Erythroblast (primary cell): ENCODE measurements at regions not wholly inside any gene's neighbourhood (a gene's known extent, or its start where the extent isn't known, plus 50 kb on each side); places are given as distances from the start of the nearest gene placed in this dataset.

Experiments used
- GATA1 ChIP-seq: IDR thresholded peaks from 2 replicates; pipeline ENCODE4 v1.6.1; 2011; ENCODE audit warnings: low read depth, mild to moderate bottlenecking, control low read depth, low read length, moderate library complexity
- POLR2A ChIP-seq: IDR thresholded peaks from 2 replicates; pipeline ENCODE4 v1.6.1; 2011; ENCODE audit warnings: mild to moderate bottlenecking, low read length

GRCh38 chr7:47000561-47000960 is 581.4 kb downstream of the TNS3 start:
- TF ChIP-seq POLR2A: no peak
- TF ChIP-seq GATA1: no peak
